VCaP (cell line): ENCODE measurements at regions not wholly inside any gene's neighbourhood (a gene's known extent, or its start where the extent isn't known, plus 50 kb on each side); places are given as distances from the start of the nearest gene placed in this dataset.

ENCODE experiments used
- H3K27ac ChIP-seq: fragments of 450-650 bp; 2 replicates; pipeline ENCODE4 v1.5.1; 2017
- CTCF ChIP-seq: fragments of 450-650 bp; conservative IDR thresholded peaks from 2 replicates; pipeline ENCODE4 v1.5.1; 2017; ENCODE audit warnings: mild to moderate bottlenecking, moderate library complexity

DNA sequence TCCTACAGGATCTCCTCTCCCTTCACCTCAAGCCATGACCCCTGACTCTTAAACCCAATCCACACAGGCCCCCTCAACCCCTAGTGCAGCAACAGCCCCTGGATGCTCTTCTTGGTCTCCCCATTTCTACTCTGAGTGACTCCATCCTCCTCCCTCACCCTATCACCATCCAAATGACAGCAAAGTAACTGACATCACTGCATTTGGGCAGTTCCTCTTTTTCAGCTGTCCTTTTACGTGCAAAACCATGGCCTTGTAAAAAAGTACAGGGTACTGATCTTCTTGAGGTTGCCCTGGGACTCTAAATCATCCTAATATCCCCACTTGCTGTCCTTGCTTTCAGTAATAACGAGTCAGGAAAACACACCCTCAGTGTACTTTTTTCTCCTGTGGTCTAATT is 454.9 kb downstream of the ADRA2A start:
- TF ChIP-seq CTCF, result no peak
- no peak overlapping the region for H3K27ac ChIP-seq

DNA sequence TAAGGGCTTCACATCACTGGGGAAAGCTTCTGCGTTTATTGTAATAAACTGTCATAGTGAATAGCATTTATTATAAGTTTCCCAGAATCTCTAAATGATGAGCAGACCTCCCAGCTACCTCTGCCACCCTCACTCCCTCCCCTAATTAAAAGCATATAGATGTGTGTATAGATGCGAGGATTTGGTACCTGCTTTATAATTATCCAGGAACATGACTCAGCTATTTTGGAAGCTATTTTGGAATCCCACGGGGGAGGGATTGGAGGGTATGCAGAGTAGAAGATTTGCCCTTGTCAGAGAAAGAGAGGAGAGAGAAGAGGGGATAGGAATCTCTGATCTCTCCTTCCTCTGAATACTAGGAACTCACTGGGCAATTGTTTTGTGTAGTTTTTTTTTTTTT is 455.3 kb downstream of the ADRA2A start:
- no peak for TF ChIP-seq CTCF
- no peak overlapping the region for H3K27ac ChIP-seq

DNA sequence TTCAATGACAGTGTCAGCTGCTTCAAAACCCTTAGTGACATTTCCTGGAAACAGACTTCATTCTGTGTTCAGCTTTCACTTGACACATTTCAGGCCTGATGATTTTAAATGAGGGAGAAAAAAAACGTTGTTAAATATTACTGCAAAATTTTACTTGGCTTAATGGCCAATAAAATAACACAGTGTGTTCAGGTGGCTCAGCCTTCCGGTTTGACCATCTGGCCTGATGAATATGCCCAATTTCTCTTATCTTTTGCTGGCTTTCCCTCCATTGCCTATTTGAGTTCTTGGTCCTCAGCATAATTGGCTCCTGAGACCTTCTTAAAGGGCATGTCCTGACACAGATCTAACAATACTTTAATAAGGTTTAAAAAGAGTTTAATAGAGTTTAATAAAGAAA is 462.4 kb downstream of the ADRA2A start:
- TF ChIP-seq CTCF, result no peak
- H3K27ac ChIP-seq, result peak overlapping the region; percentile 63; the same call in 1 of the 2 replicates

GRCh38 chr10:111543854-111544253 is 467.0 kb downstream of the ADRA2A start:
- H3K27ac ChIP-seq, result no peak overlapping the region
- no peak for TF ChIP-seq CTCF

DNA sequence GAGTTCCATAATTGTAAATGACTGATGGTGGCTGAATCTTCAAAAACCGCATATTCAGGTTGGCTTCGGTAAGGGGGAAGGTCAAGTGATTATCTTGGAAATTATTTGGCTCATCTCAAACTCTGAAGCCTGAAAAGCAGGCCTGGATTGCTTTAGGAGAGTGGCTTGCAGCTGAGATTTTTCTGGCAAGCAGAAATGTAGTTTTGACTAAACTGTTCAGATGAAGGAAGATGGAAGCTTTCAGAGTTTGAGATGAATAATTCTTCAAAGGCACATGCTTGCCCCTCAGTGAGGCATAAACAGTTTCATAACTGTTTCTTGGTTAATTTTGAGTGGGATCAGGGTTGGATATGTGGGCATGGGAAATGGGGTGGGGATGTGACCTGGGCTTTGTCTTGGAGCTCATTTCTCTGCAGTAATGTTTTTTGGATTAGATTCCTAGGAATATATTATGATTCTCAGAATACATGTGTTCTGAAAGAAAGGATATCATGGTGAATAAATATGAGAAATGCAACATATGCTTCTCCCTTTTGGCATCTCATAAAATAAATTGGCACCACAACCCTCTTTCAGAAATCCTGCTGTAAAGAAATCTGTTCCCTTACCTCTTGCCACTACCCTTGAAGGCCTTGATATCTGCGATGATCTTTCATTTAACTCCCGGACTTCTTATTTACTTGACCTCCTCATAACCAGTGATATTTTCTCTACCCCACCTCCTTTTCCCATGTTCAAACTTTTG is 469.2 kb downstream of the ADRA2A start:
- H3K27ac ChIP-seq, result no peak overlapping the region
- no peak for TF ChIP-seq CTCF

DNA sequence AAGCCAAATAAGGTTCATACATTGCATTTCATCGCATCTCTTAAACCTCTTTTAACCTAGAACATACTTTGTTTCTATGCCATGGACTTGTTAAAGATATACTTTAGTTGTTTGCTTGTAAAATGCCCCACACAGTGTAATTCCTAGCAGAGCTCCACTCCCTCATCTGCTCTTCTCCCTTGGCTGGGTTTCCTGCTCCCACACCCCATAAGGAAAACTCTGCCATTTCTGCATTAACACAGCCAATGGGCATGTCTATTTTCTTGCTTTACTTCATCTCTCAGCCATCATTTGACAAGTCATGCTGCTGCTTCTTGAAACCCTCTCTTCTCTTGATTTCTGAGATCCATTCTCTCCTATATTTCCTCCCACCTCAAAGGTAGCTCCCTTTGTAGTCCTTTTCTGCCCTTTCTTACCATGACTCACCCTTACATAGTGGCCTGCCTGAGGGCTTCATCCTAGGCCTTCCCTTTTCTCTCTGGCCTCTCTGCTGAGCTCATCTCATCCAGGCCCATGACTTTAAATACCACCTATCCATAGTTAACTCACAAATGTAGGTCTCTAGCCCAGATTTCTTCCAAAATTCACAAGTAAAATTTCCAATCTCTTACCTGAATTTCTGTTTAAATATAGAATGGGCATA is 471.4 kb downstream of the ADRA2A start:
- no peak overlapping the region for H3K27ac ChIP-seq
- TF ChIP-seq CTCF, result no peak

DNA sequence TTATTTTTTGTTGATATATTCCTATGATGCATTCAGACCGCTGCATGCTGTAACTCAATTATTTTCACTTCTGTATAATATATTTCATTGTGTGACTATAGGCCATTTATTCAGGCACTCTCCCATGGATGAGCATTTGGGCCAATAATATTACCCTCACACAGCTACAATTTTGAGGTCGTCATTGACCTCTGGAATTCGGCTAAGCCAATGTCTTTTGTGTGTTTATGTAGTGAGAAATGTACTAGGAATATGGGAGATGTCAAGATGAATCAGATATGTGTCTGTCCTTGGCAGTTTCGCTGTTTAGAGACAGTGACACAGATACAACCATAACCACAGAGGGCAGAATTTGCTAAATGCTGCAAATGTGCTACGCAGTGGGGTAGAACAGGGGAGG is 474.2 kb downstream of the ADRA2A start:
- TF ChIP-seq CTCF, result no peak
- H3K27ac ChIP-seq, result no peak overlapping the region
